ENCODE measurements at regions not wholly inside any gene's neighbourhood (a gene's known extent, or its start where the extent isn't known, plus 50 kb on each side); places are given as distances from the start of the nearest gene placed in this dataset.

GRCh38 chr7:156139633-156140032 is 327.4 kb upstream of the SHH start:
- dilution Hi-C loops (cut with HindIII; ENCODE audit: low sequenced_read_pairs, unreplicated experiment) (no loop called here), intact Hi-C loops (cut with micrococcal nuclease) (loop anchor here (5.0 kb wide), 1 partner anchor 93 kb away; no protein-coding TSS in a partner anchor), in situ Hi-C loops (cut with MboI; ENCODE audit: low sequenced_read_pairs) (no loop called here)
- H3K79me1 ChIP-seq (ENCODE audit: low read depth in 1 of 2, low read length in 2 of 2) = no peaks in the 10 kb centered on the region
- no peak overlapping the region for H2AK9ac ChIP-seq (replicated peaks; ENCODE audit: low read depth, low read length, poor library complexity)
- no peak for DNase-seq
- no peak overlapping the region for H2BK5ac ChIP-seq (ENCODE audit: low read depth, low read length, poor library complexity, severe bottlenecking)
- no peaks in the 10 kb centered on the region for H3K36me3 ChIP-seq (ENCODE audit: control insufficient read depth, insufficient read depth, low read length)
- H2BK20ac ChIP-seq (ENCODE audit: low read depth, low read length) = no peak overlapping the region
- no peaks in the 10 kb centered on the region for H3K4me1 ChIP-seq (ENCODE audit: control insufficient read depth, insufficient read depth, low read length)
- no peak for ATAC-seq (ENCODE audit: low read depth)
- no peak overlapping the region for H3K9ac ChIP-seq (ENCODE audit: low read depth, low read length)
- TF ChIP-seq NFE2L2 (IDR thresholded peaks at IDR 0.05; ENCODE audit: low read depth, low read length) (no peak), MAFK (IDR thresholded peaks at IDR 0.05; ENCODE audit: low read depth, low read length) (no peak), CEBPB (IDR thresholded peaks at IDR 0.05; ENCODE audit: low read depth, low read length) (no peak), BHLHE40 (IDR thresholded peaks at IDR 0.05; ENCODE audit: low read depth, low read length) (no peak), RAD21 (IDR thresholded peaks at IDR 0.05; ENCODE audit: low read length) (no peak)
- TF ChIP-seq, protein P1, sequence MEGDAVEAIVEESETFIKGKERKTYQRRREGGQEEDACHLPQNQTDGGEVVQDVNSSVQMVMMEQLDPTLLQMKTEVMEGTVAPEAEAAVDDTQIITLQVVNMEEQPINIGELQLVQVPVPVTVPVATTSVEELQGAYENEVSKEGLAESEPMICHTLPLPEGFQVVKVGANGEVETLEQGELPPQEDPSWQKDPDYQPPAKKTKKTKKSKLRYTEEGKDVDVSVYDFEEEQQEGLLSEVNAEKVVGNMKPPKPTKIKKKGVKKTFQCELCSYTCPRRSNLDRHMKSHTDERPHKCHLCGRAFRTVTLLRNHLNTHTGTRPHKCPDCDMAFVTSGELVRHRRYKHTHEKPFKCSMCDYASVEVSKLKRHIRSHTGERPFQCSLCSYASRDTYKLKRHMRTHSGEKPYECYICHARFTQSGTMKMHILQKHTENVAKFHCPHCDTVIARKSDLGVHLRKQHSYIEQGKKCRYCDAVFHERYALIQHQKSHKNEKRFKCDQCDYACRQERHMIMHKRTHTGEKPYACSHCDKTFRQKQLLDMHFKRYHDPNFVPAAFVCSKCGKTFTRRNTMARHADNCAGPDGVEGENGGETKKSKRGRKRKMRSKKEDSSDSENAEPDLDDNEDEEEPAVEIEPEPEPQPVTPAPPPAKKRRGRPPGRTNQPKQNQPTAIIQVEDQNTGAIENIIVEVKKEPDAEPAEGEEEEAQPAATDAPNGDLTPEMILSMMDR (conservative IDR thresholded peaks at IDR 0.05; ENCODE audit: low read depth, low read length) = no peak
- TF ChIP-seq, protein P2, sequence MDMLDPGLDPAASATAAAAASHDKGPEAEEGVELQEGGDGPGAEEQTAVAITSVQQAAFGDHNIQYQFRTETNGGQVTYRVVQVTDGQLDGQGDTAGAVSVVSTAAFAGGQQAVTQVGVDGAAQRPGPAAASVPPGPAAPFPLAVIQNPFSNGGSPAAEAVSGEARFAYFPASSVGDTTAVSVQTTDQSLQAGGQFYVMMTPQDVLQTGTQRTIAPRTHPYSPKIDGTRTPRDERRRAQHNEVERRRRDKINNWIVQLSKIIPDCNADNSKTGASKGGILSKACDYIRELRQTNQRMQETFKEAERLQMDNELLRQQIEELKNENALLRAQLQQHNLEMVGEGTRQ (IDR thresholded peaks at IDR 0.05; ENCODE audit: low read depth, low read length) = no peak
- H4K91ac ChIP-seq (ENCODE audit: insufficient read depth, low read depth, low read length) = no peak overlapping the region
- H4K5ac ChIP-seq (ENCODE audit: low read depth, low read length) = no peak overlapping the region
- no peaks in the 10 kb centered on the region for H3K27me3 ChIP-seq (ENCODE audit: control insufficient read depth, insufficient read depth, low read length)
- H3K23ac ChIP-seq (ENCODE audit: low read depth, low read length) = no peak overlapping the region
- no peak overlapping the region for H4K8ac ChIP-seq (ENCODE audit: low read depth in 2 of 2, low read length in 2 of 2)
- no peak overlapping the region for H3K14ac ChIP-seq (replicated peaks; ENCODE audit: low read depth, low read length)
- no peak overlapping the region for H3K27ac ChIP-seq (ENCODE audit: insufficient read depth, low read length)
- ChIA-PET POLR2A (ENCODE audit: unreplicated experiment) (no interaction called here), CTCF (no interaction called here)
- BruUV-seq (replicated peaks) = no TSS peak
- peak overlapping the region; percentile 58 for H2AFZ ChIP-seq (replicated peaks; ENCODE audit: low read length, poor library complexity)
- no peak overlapping the region for H3K4me3 ChIP-seq (ENCODE audit: insufficient read depth, low read depth, low read length)
- no peak overlapping the region for H3K4ac ChIP-seq (ENCODE audit: low read depth, low read length)
- H2BK15ac ChIP-seq (ENCODE audit: low read depth, low read length) = no peak overlapping the region
- H3K4me2 ChIP-seq (ENCODE audit: low read depth, low read length) = no peak overlapping the region
- H2AK5ac ChIP-seq (ENCODE audit: low read depth, low read length) = no peak overlapping the region
- no peak overlapping the region for H3K18ac ChIP-seq (ENCODE audit: low read depth, low read length)
- 8% methylated on average over 2 of the region's 3 CpGs; no CpG with 5 or more reads in 1 of the 2 experiments for WGBS, 2 experiments (ENCODE audit: extremely low coverage in 2 of 2, insufficient read length in 1 of 2)
- no peak overlapping the region for H2BK120ac ChIP-seq (ENCODE audit: low read depth, low read length)
- H3K56ac ChIP-seq (ENCODE audit: extremely low read depth, insufficient read depth, low read length) = no peak overlapping the region
- no peaks in the 10 kb centered on the region for H3K9me1 ChIP-seq (ENCODE audit: insufficient read depth, low read length)
- H4K20me1 ChIP-seq (ENCODE audit: insufficient read depth, low read length) = no peaks in the 10 kb centered on the region
- peaks cover 40% of the 10 kb centered on the region for H3K9me3 ChIP-seq (ENCODE audit: control insufficient read depth, insufficient read depth, low read length)
